Adrenal gland (tissue), 5 donors: ENCODE measurements at regions not wholly inside any gene's neighbourhood (a gene's known extent, or its start where the extent isn't known, plus 50 kb on each side); places are given as distances from the start of the nearest gene placed in this dataset.

ENCODE experiments used
- POLR2A ChIP-seq, 2 donors: fragments of 450-650 bp; IDR thresholded peaks; one replicate each; pipeline ENCODE4 v1.6.1; 2017; ENCODE audit warnings: antibody characterized with exemption in 2 of 2, mild to moderate bottlenecking in 2 of 2, moderate library complexity in 1 of 2
- TF ChIP-seq, protein P1 (sequence below), 6 experiments: fragments of 450-650 bp in 4 of 6; fragments of 200-600 bp in 2 of 6; sonication (generic) in 1 of 6; IDR thresholded peaks; 1 replicate in 5 of 6; 2 replicates in 1 of 6; pipeline versions ENCODE4 v1.5.1 to v1.8.0; 2016 to 2021; ENCODE audit warnings: antibody characterized with exemption in 6 of 6, mild to moderate bottlenecking in 2 of 6, moderate library complexity in 1 of 6
- donor health status: DM: no; HTN: no; CAD: no.

DNA sequence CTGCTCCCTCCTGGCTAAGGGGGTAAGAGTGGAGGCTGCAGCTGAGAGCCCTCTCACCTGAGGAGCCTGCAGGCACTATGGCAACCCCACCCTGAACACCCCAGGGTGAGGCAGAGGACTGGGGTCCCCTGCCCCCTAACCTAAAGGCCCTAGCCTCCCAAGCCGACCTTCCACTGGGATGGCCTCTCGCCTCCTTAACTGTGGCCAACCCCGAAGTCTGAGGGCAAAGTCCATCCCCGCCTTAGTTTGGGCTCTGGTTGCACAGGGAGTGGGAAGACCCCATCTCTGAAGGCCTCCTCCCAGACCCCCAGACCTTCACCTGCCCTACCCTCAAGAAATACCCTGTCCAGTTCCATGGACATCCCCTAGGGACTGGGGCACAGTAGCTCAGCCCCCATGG lies 100.6 kb upstream of the PRR23E start:
- no peak for TF ChIP-seq POLR2A (IDR thresholded peaks at IDR 0.05)
- TF ChIP-seq, protein P1, sequence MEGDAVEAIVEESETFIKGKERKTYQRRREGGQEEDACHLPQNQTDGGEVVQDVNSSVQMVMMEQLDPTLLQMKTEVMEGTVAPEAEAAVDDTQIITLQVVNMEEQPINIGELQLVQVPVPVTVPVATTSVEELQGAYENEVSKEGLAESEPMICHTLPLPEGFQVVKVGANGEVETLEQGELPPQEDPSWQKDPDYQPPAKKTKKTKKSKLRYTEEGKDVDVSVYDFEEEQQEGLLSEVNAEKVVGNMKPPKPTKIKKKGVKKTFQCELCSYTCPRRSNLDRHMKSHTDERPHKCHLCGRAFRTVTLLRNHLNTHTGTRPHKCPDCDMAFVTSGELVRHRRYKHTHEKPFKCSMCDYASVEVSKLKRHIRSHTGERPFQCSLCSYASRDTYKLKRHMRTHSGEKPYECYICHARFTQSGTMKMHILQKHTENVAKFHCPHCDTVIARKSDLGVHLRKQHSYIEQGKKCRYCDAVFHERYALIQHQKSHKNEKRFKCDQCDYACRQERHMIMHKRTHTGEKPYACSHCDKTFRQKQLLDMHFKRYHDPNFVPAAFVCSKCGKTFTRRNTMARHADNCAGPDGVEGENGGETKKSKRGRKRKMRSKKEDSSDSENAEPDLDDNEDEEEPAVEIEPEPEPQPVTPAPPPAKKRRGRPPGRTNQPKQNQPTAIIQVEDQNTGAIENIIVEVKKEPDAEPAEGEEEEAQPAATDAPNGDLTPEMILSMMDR (IDR thresholded peaks at IDR 0.05), result no peak
